ENCODE measurements at regions not wholly inside any gene's neighbourhood (a gene's known extent, or its start where the extent isn't known, plus 50 kb on each side); places are given as distances from the start of the nearest gene placed in this dataset. TPM values are rescaled to one million over a fixed set of nuclear protein-coding genes. Genes with fewer than 3 reads are reported as not detected.

GRCh38 chrX:98654565-98654964 lies 1755.5 kb downstream of the PCDH19 start:
- DNase-seq (ENCODE audit: low read depth, low spot score) (no peak), FAIRE-seq (no peak)
- no peaks in the 10 kb centered on the region for H4K20me1 ChIP-seq (replicated peaks; ENCODE audit: control insufficient read depth, extremely low read depth, insufficient read depth, low read length)
- H3K9ac ChIP-seq (replicated peaks; ENCODE audit: extremely low read depth, insufficient read depth, low read length), result no peak overlapping the region
- intact Hi-C loops (cut with micrococcal nuclease), result no loop called here
- no peak for TF ChIP-seq POLR2A (IDR thresholded peaks at IDR 0.05; ENCODE audit: low read depth, low read length)
- TF ChIP-seq FOS (IDR thresholded peaks at IDR 0.05; ENCODE audit: borderline replicate concordance, insufficient read depth, low read length), result no peak
- no peak for TF ChIP-seq JUN (IDR thresholded peaks at IDR 0.05; ENCODE audit: borderline replicate concordance, insufficient read depth, insufficient read length, low read depth)
- TF ChIP-seq MYC (IDR thresholded peaks at IDR 0.05; ENCODE audit: low read depth, low read length), result no peak
- TF ChIP-seq GATA2 (IDR thresholded peaks at IDR 0.05; ENCODE audit: insufficient read depth, insufficient read length, low read depth, low read length), result no peak
- TF ChIP-seq POLR2AphosphoS5 (IDR thresholded peaks at IDR 0.05; ENCODE audit: insufficient read depth, low read depth, low read length), result no peak
- TF ChIP-seq, protein P1, sequence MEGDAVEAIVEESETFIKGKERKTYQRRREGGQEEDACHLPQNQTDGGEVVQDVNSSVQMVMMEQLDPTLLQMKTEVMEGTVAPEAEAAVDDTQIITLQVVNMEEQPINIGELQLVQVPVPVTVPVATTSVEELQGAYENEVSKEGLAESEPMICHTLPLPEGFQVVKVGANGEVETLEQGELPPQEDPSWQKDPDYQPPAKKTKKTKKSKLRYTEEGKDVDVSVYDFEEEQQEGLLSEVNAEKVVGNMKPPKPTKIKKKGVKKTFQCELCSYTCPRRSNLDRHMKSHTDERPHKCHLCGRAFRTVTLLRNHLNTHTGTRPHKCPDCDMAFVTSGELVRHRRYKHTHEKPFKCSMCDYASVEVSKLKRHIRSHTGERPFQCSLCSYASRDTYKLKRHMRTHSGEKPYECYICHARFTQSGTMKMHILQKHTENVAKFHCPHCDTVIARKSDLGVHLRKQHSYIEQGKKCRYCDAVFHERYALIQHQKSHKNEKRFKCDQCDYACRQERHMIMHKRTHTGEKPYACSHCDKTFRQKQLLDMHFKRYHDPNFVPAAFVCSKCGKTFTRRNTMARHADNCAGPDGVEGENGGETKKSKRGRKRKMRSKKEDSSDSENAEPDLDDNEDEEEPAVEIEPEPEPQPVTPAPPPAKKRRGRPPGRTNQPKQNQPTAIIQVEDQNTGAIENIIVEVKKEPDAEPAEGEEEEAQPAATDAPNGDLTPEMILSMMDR (IDR thresholded peaks at IDR 0.05; ENCODE audit: extremely low read depth in 1 of 2, insufficient read depth in 1 of 2, low read depth in 1 of 2, low read length in 2 of 2), result no peak
- no peak for TF ChIP-seq MAX (IDR thresholded peaks at IDR 0.05; ENCODE audit: insufficient read depth, insufficient read length)
- TF ChIP-seq EZH2 (IDR thresholded peaks at IDR 0.05; ENCODE audit: borderline replicate concordance, low read depth, low read length, severe bottlenecking), result no peak
- H3K9me3 ChIP-seq (replicated peaks; ENCODE audit: control insufficient read depth, insufficient read depth, low read length), result no peaks in the 10 kb centered on the region
- no peaks in the 10 kb centered on the region for H3K4me1 ChIP-seq (ENCODE audit: control insufficient read depth, extremely low read depth, insufficient read depth, low read length)
- no peak overlapping the region for H3K27ac ChIP-seq (ENCODE audit: insufficient read depth, low read depth, low read length)
- no peak overlapping the region for H3K4me2 ChIP-seq (ENCODE audit: insufficient read depth, low read length)
- H3K36me3 ChIP-seq (ENCODE audit: control insufficient read depth in 2 of 2, extremely low read depth in 1 of 2, insufficient read depth in 2 of 2, low read length in 2 of 2), result no peaks in the 10 kb centered on the region
- no peak overlapping the region for H3K4me3 ChIP-seq (replicated peaks in 1 of 3; ENCODE audit: insufficient read depth in 1 of 3, low read depth in 1 of 3, low read length in 3 of 3)
- H3K9me1 ChIP-seq (replicated peaks; ENCODE audit: control insufficient read depth, extremely low read depth, insufficient read depth, low read length), result no peaks in the 10 kb centered on the region
- H3K27me3 ChIP-seq (ENCODE audit: control insufficient read depth in 2 of 2, insufficient read depth in 2 of 2, low read length in 2 of 2), result no peaks in the 10 kb centered on the region
- no peak overlapping the region for H2AFZ ChIP-seq (ENCODE audit: low read depth, low read length)
- CTCF ChIA-PET, result no interaction called here
- BruUV-seq (replicated peaks), result no TSS peak
- dilution Hi-C loops (cut with MboI; ENCODE audit: extremely low pct_ligation_motif_present, low sequenced_read_pairs), result no loop called here
- POLR2A ChIA-PET, result no interaction called here
- H3K79me2 ChIP-seq (ENCODE audit: control insufficient read depth, insufficient read depth, low read length), result no peaks in the 10 kb centered on the region

Small RNAs in the stretch of these regions (small RNA-seq; reads per million reads assigned to genes)
- not detected for gene AL357312.1 (ENCODE audit: insufficient read depth, insufficient read length, low read depth, low replicate concordance)
